DND-41 (cell line): ENCODE measurements at regions not wholly inside any gene's neighbourhood (a gene's known extent, or its start where the extent isn't known, plus 50 kb on each side); places are given as distances from the start of the nearest gene placed in this dataset.

ENCODE experiments used
- ATAC-seq: fragments of 200-7000 bp; cut with Tn5 transposase; 3 replicates; pipeline ENCODE4 v1.9.1; 2021; ENCODE audit warnings: low read depth; ENCODE audit not compliant: insufficient read depth
- DNase-seq: peaks from one replicate; pipeline ENCODE4 v3.0.0-alpha.2; 2020
- H2AFZ ChIP-seq: 2 replicates; pipeline ENCODE4 v1.6.0; 2012; ENCODE audit warnings: low read depth, low read length
- H3K27ac ChIP-seq: 2 replicates; pipeline ENCODE4 v1.5.1; 2012; ENCODE audit warnings: low read length, inconsistent platforms
- H3K27me3 ChIP-seq: fragments of 200-600 bp; sonication (generic); 2 replicates; pipeline ENCODE4 v1.6.0; 2012; ENCODE audit warnings: low read length, mild to moderate bottlenecking, inconsistent platforms; ENCODE audit not compliant: insufficient read depth, poor library complexity
- H3K36me3 ChIP-seq: 2 replicates; pipeline ENCODE4 v1.5.1; 2012; ENCODE audit warnings: low read length, inconsistent platforms; ENCODE audit not compliant: insufficient read depth
- H3K4me1 ChIP-seq: 2 replicates; pipeline ENCODE4 v1.5.1; 2012; ENCODE audit warnings: mild to moderate bottlenecking, low read length; ENCODE audit not compliant: insufficient read depth
- H3K4me2 ChIP-seq: 2 replicates; pipeline ENCODE4 v1.6.0; 2012; ENCODE audit warnings: mild to moderate bottlenecking, moderate library complexity, low read length, inconsistent platforms; ENCODE audit not compliant: insufficient read depth
- H3K4me3 ChIP-seq, 2 experiments: fragments of 200-600 bp in 1 of 2; shearing (Covaris generic) in 1 of 2; 2 replicates each; pipeline ENCODE4 v1.5.1; 2012 to 2016; ENCODE audit warnings: inconsistent platforms in 2 of 2, low read length in 2 of 2, mild to moderate bottlenecking in 2 of 2, low read depth in 1 of 2, moderate library complexity in 1 of 2
- H3K79me2 ChIP-seq: 2 replicates; pipeline ENCODE4 v1.6.0; 2012; ENCODE audit warnings: low read length, inconsistent platforms; ENCODE audit not compliant: insufficient read depth
- H3K9ac ChIP-seq: 2 replicates; pipeline ENCODE4 v1.6.0; 2012; ENCODE audit warnings: low read depth, mild to moderate bottlenecking, inconsistent platforms, low read length, moderate library complexity
- H3K9me3 ChIP-seq: 2 replicates; pipeline ENCODE4 v1.5.1; 2012; ENCODE audit warnings: low read length, moderate library complexity, mild to moderate bottlenecking, inconsistent platforms; ENCODE audit not compliant: insufficient read depth, severe bottlenecking
- H4K20me1 ChIP-seq: 2 replicates; pipeline ENCODE4 v1.6.0; 2012; ENCODE audit warnings: low read length; ENCODE audit not compliant: insufficient read depth
- EZH2 ChIP-seq: IDR thresholded peaks from 3 replicates; pipeline ENCODE4 v1.6.1; 2012; ENCODE audit warnings: borderline replicate concordance, low read depth, mild to moderate bottlenecking, moderate library complexity, low read length, inconsistent platforms; ENCODE audit not compliant: severe bottlenecking
- TF ChIP-seq, protein P1 (sequence below): IDR thresholded peaks from 2 replicates; pipeline ENCODE4 v1.5.1; 2012; ENCODE audit warnings: borderline replicate concordance, low read length, moderate library complexity, mild to moderate bottlenecking; ENCODE audit not compliant: poor library complexity, severe bottlenecking; ENCODE audit errors: extremely low read depth

DNA sequence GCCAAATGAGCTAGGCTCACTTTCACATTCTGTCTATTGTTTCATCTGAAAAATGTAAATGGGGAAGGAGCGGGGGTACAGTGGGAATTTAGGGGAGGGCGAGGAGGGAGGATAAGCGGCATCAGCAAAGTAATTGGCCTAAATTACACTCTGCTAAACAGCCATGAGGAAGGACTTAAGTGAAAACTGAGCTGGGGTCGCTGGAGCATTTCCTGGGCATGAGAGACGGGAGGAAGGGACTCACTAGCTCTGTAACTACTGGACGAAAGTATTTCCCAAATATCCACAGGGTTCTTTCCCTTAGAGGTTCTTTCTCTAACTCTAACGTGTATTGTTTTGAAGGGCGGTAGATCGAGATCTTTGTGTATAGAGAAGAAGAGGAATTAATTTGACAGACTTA, 418.0 kb downstream of the SOX2 start:
- Histone ChIP-seq H3K9ac (no peak overlapping the region), H3K27me3 (peaks cover 3% of the 10 kb centered on the region), H3K79me2 (no peaks in the 10 kb centered on the region), H2AFZ (no peak overlapping the region), H3K4me3 (no peak overlapping the region), H3K36me3 (no peaks in the 10 kb centered on the region), H3K4me1 (no peaks in the 10 kb centered on the region), H3K27ac (no peak overlapping the region), H3K4me2 (no peak overlapping the region), H3K9me3 (no peaks in the 10 kb centered on the region), H4K20me1 (no peaks in the 10 kb centered on the region)
- TF ChIP-seq, protein P1, sequence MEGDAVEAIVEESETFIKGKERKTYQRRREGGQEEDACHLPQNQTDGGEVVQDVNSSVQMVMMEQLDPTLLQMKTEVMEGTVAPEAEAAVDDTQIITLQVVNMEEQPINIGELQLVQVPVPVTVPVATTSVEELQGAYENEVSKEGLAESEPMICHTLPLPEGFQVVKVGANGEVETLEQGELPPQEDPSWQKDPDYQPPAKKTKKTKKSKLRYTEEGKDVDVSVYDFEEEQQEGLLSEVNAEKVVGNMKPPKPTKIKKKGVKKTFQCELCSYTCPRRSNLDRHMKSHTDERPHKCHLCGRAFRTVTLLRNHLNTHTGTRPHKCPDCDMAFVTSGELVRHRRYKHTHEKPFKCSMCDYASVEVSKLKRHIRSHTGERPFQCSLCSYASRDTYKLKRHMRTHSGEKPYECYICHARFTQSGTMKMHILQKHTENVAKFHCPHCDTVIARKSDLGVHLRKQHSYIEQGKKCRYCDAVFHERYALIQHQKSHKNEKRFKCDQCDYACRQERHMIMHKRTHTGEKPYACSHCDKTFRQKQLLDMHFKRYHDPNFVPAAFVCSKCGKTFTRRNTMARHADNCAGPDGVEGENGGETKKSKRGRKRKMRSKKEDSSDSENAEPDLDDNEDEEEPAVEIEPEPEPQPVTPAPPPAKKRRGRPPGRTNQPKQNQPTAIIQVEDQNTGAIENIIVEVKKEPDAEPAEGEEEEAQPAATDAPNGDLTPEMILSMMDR: no peak
- no peak for TF ChIP-seq EZH2
- DNase-seq (no peak), ATAC-seq (no peak)

- no peaks in the 10 kb centered on the region for H4K20me1 ChIP-seq
- H3K4me3 ChIP-seq: no peak overlapping the region
- peaks cover 3% of the 10 kb centered on the region for H3K27me3 ChIP-seq
- ATAC-seq (no peak), DNase-seq (no peak)
- TF ChIP-seq, protein P1: no peak
- TF ChIP-seq EZH2: no peak
- H3K79me2 ChIP-seq: no peaks in the 10 kb centered on the region
- no peak overlapping the region for H3K9ac ChIP-seq
- no peaks in the 10 kb centered on the region for H3K36me3 ChIP-seq
- H3K4me2 ChIP-seq: no peak overlapping the region
- H3K9me3 ChIP-seq: no peaks in the 10 kb centered on the region
- H2AFZ ChIP-seq: no peak overlapping the region
- no peak overlapping the region for H3K27ac ChIP-seq
- H3K4me1 ChIP-seq: no peaks in the 10 kb centered on the region
These were observed 422.0 kb downstream of the SOX2 start for GRCh38 chr3:182133752-182134151.

DNA sequence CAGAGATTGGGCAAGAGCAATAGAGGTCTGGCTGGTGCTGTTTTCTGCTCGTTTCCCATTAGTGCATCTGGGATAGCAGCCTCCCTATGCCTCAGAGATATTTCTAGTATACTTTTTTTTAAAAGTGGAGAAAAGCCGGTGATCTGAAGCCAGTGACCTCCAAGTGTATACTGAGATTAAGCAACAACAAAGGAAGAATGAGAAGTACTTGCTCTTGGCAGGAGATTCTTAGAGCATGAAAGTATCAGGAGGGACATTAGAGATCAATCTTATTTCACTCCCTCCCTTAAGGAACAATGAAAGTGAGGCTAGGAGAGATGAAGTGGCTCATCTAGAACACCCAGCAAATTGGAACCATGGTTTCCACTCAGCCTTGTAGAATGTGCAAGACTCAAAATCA, 423.3 kb downstream of the SOX2 start:
- no peak for ATAC-seq
- no peak overlapping the region for H2AFZ ChIP-seq
- TF ChIP-seq, protein P1: no peak
- TF ChIP-seq EZH2: no peak

More for the DNA sequence above, 423.3 kb downstream of the SOX2 start:
- Histone ChIP-seq H3K4me1 (0 out of 2 replicates have a peak, but pooled peaks cover 2% of the 10 kb centered on the region), H3K79me2 (no peaks in the 10 kb centered on the region), H3K4me2 (no peak overlapping the region), H3K27me3 (peaks cover 3% of the 10 kb centered on the region), H4K20me1 (no peaks in the 10 kb centered on the region), H3K36me3 (no peaks in the 10 kb centered on the region), H3K9me3 (no peaks in the 10 kb centered on the region), H3K4me3 (no peak overlapping the region), H3K27ac (no peak overlapping the region), H3K9ac (no peak overlapping the region)
- no peak for DNase-seq
